Fibroblast of peridontal ligament (primary cell): ENCODE measurements at regions not wholly inside any gene's neighbourhood (a gene's known extent, or its start where the extent isn't known, plus 50 kb on each side); places are given as distances from the start of the nearest gene placed in this dataset.
"Not testable (repeated sequence)": the region's sequence is repeated elsewhere in the genome, so short reads cannot be mapped to it uniquely, and the experiment has no call there.

ENCODE experiments used
- DNase-seq: peaks from one replicate; pipeline ENCODE4 v3.0.0-alpha.2; 2010; ENCODE audit errors: extremely low read depth

- DNase-seq = not testable (repeated sequence)
Observed at GRCh38 chr7:97928844-97929243, 56.6 kb upstream of the ASNS start.

- DNase-seq = peak; percentile 8
Observed at GRCh38 chr7:97927790-97928748, 55.9 kb upstream of the ASNS start.
